Mesendoderm (in vitro differentiated cells): ENCODE measurements at regions not wholly inside any gene's neighbourhood (a gene's known extent, or its start where the extent isn't known, plus 50 kb on each side); places are given as distances from the start of the nearest gene placed in this dataset.
A peak's percentile ranks its signal among the peaks of the same experiment; 100 is the strongest.

Experiments
- DNase-seq: peaks from one replicate; pipeline ENCODE4 v3.0.0; 2013
- H2AK5ac ChIP-seq: 2 replicates; pipeline ENCODE4 v1.6.1; 2013; ENCODE audit warnings: low read length, inconsistent platforms
- H2BK120ac ChIP-seq: 2 replicates; pipeline ENCODE4 v1.6.1; 2013; ENCODE audit warnings: low read depth, mild to moderate bottlenecking, low read length, moderate library complexity, mixed read lengths
- H2BK15ac ChIP-seq: replicated peaks from 2 replicates; pipeline ENCODE4 v1.6.1; 2013; ENCODE audit warnings: low read depth, mild to moderate bottlenecking, moderate library complexity
- H2BK5ac ChIP-seq: 2 replicates; pipeline ENCODE4 v1.6.1; 2013; ENCODE audit warnings: low read length, inconsistent platforms
- H3K18ac ChIP-seq: 2 replicates; pipeline ENCODE4 v1.6.1; 2013; ENCODE audit warnings: mild to moderate bottlenecking, low read length, mixed read lengths
- H3K23ac ChIP-seq: one replicate; pipeline ENCODE4 v1.6.1; 2013; ENCODE audit warnings: low read length
- H3K27ac ChIP-seq: 2 replicates; pipeline ENCODE4 v1.5.1; 2013; ENCODE audit warnings: low read depth, mild to moderate bottlenecking, inconsistent platforms, low read length, moderate library complexity
- H3K27me3 ChIP-seq: 2 replicates; pipeline ENCODE4 v1.6.1; 2013; ENCODE audit warnings: low read length, control low read depth, mild to moderate bottlenecking, inconsistent platforms; ENCODE audit not compliant: insufficient read depth, poor library complexity
- H3K36me3 ChIP-seq: 2 replicates; pipeline ENCODE4 v1.6.1; 2013; ENCODE audit warnings: low read length, inconsistent platforms; ENCODE audit not compliant: control insufficient read depth, insufficient read depth
- H3K4ac ChIP-seq: one replicate; pipeline ENCODE4 v1.6.1; 2013; ENCODE audit warnings: low read depth, mild to moderate bottlenecking, low read length, moderate library complexity
- H3K4me1 ChIP-seq: 2 replicates; pipeline ENCODE4 v1.6.1; 2013; ENCODE audit warnings: low read depth, low read length, inconsistent platforms; ENCODE audit not compliant: control insufficient read depth
- H3K4me2 ChIP-seq: 2 replicates; pipeline ENCODE4 v1.6.1; 2013; ENCODE audit warnings: low read length
- H3K4me3 ChIP-seq: 2 replicates; pipeline ENCODE4 v1.5.1; 2013; ENCODE audit warnings: mild to moderate bottlenecking, low read length
- H3K56ac ChIP-seq: one replicate; pipeline ENCODE4 v1.6.1; 2013; ENCODE audit warnings: low read length
- H3K79me1 ChIP-seq: 2 replicates; pipeline ENCODE4 v1.6.1; 2013; ENCODE audit warnings: low read length, inconsistent platforms
- H3K79me2 ChIP-seq: 2 replicates; pipeline ENCODE4 v1.6.1; 2013; ENCODE audit warnings: mild to moderate bottlenecking, low read length; ENCODE audit not compliant: control insufficient read depth, insufficient read depth
- H3K9ac ChIP-seq: 2 replicates; pipeline ENCODE4 v1.6.1; 2013; ENCODE audit warnings: low read length, inconsistent platforms
- H4K5ac ChIP-seq: one replicate; pipeline ENCODE4 v1.6.1; 2013; ENCODE audit warnings: low read length
- H4K8ac ChIP-seq: one replicate; pipeline ENCODE4 v1.6.1; 2013; ENCODE audit warnings: low read depth, mild to moderate bottlenecking, control low read depth, low read length, moderate library complexity
- WGBS: extraction: QIAGEN DNeasy Blood & Tissue Kit; methylation state at CpG from one replicate; pipeline ENCODE4 v1.1.7; 2013; ENCODE audit warnings: low lambda C conversion rate, missing lambda C conversion rate; ENCODE audit not compliant: insufficient coverage; ENCODE audit errors: extremely low coverage; 5-methylcytosine and 5-hydroxymethylcytosine counted together

DNA sequence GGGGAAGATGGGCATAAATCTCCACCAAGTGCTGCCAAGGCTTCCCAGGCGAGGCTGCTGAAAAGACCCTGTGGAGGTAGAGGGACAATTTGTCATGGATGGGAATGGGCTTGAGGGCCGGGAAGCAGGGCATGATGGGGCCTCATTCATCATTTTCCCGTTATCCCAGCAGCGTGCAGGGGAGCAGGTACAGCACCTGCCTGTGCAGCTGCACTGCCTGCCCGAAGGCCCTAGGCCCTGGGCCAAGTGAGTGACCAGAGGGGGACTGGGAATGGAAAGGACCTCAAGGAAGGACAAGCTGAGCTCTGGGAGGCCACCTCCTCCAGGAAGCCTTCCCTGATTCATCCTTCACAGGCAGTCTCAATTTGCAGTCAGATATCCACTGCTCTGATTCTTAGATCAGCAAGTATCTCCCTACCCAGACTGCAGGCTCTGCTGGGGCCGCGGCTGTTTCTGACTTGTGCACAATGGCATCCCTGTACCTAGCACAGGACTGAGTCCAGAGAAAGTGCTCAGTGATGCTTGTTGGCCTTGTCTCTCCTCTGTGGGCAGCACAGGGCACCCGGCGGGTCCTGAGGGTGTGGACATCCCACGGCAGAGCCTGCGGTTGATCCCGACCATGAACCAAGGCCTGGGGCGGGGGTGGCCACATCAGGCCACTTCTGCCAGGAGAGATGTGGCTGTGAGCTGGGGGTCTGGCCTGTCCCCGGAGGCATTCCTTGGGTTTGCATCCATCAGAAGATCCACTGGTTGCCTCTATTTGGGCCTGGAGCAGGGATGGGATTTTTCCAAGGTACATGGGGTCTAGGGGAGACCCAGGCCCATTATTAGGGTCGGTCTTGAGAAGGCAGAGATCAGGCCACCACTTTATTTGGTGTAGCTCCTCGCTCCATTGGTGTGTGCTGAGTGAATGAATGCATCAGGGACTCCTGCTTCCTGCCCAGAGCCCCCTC lies 167.3 kb upstream of the RTL1 start:
- peaks cover 3% of the 10 kb centered on the region for H3K4me1 ChIP-seq
- H3K27ac ChIP-seq = no peak overlapping the region
- no peak overlapping the region for H2AK5ac ChIP-seq
- no peak overlapping the region for H2BK15ac ChIP-seq
- H4K5ac ChIP-seq = no peak overlapping the region
- H3K4ac ChIP-seq = no peak overlapping the region
- H3K9ac ChIP-seq = no peak overlapping the region
- no CpG with 5 or more reads among the region's 16 CpGs for WGBS
- no peaks in the 10 kb centered on the region for H3K27me3 ChIP-seq
- no peak overlapping the region for H2BK120ac ChIP-seq
- peak overlapping the region; percentile 57 for H3K56ac ChIP-seq
- H4K8ac ChIP-seq = no peak overlapping the region
- H3K4me3 ChIP-seq = no peak overlapping the region
- H3K18ac ChIP-seq = peak overlapping the region; percentile 20
- DNase-seq = no peak
- no peak overlapping the region for H3K4me2 ChIP-seq
- no peaks in the 10 kb centered on the region for H3K79me2 ChIP-seq
- H3K36me3 ChIP-seq = no peaks in the 10 kb centered on the region
- H3K23ac ChIP-seq = no peak overlapping the region
- no peaks in the 10 kb centered on the region for H3K79me1 ChIP-seq
- H2BK5ac ChIP-seq = peak overlapping the region; percentile 37

- Histone ChIP-seq H3K27ac (no peak overlapping the region), H2BK15ac (no peak overlapping the region), H3K23ac (no peak overlapping the region), H3K27me3 (no peaks in the 10 kb centered on the region), H3K9ac (no peak overlapping the region), H3K18ac (no peak overlapping the region), H2BK5ac (peak overlapping the region; percentile 37), H3K56ac (peak overlapping the region; percentile 57), H4K5ac (no peak overlapping the region), H4K8ac (no peak overlapping the region), H3K79me1 (no peaks in the 10 kb centered on the region), H2BK120ac (no peak overlapping the region), H3K4ac (no peak overlapping the region), H3K4me2 (no peak overlapping the region), H3K79me2 (no peaks in the 10 kb centered on the region), H2AK5ac (no peak overlapping the region), H3K4me3 (no peak overlapping the region), H3K4me1 (peaks cover 3% of the 10 kb centered on the region), H3K36me3 (no peaks in the 10 kb centered on the region)
- no peak for DNase-seq
- no CpG with 5 or more reads among the region's 12 CpGs for WGBS
Measured at GRCh38 chr14:101071493-101071906, 168.0 kb upstream of the RTL1 start.

GRCh38 chr14:101072070-101072469 lies 168.5 kb upstream of the RTL1 start:
- H3K79me2 ChIP-seq = no peaks in the 10 kb centered on the region
- H2BK15ac ChIP-seq = no peak overlapping the region
- no peak overlapping the region for H3K4me2 ChIP-seq
- H3K36me3 ChIP-seq = no peaks in the 10 kb centered on the region
- H3K23ac ChIP-seq = no peak overlapping the region
- peak overlapping the region; percentile 15 for H3K18ac ChIP-seq
- no peak for DNase-seq
- no peak overlapping the region for H4K8ac ChIP-seq
- peaks cover 7% of the 10 kb centered on the region for H3K4me1 ChIP-seq
- H2AK5ac ChIP-seq = no peak overlapping the region
- H2BK5ac ChIP-seq = no peak overlapping the region
- H3K79me1 ChIP-seq = no peaks in the 10 kb centered on the region
- H3K27me3 ChIP-seq = no peaks in the 10 kb centered on the region
- no peak overlapping the region for H3K9ac ChIP-seq
- no CpG with 5 or more reads among the region's 10 CpGs for WGBS
- H3K56ac ChIP-seq = peak overlapping the region; percentile 58
- H3K27ac ChIP-seq = peak overlapping the region; percentile 4
- no peak overlapping the region for H4K5ac ChIP-seq
- no peak overlapping the region for H3K4me3 ChIP-seq
- H2BK120ac ChIP-seq = peak overlapping the region; percentile 69
- H3K4ac ChIP-seq = peak overlapping the region; percentile 58

DNA sequence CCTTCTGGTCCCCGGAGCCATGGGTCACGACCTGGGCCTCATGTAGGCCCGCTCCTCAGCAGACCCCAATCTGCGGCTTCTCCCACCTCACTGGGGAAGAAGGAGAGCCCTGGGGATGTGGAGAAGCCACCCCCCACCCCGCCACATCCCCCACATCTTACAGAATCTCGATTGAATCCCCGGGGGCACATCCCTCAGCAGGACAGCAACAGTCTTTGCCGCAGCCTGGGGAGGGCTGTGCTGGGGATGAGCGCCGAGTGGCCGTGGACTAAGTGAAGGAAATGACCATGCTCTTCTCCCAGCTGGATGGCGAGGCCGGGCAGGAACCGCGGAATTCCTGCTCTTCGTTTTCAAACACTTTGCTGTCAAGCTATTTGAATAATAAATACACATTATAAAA lies 169.0 kb upstream of the RTL1 start:
- Histone ChIP-seq H3K9ac (no peak overlapping the region), H3K56ac (peak overlapping the region; percentile 58), H4K5ac (no peak overlapping the region), H2BK120ac (peak overlapping the region; percentile 69), H3K36me3 (no peaks in the 10 kb centered on the region), H2AK5ac (no peak overlapping the region), H2BK15ac (no peak overlapping the region), H3K27ac (peak overlapping the region; percentile 4), H2BK5ac (no peak overlapping the region), H3K4me1 (peaks cover 7% of the 10 kb centered on the region), H3K27me3 (no peaks in the 10 kb centered on the region), H3K4ac (peak overlapping the region; percentile 58), H3K4me2 (no peak overlapping the region), H3K4me3 (no peak overlapping the region), H3K79me2 (no peaks in the 10 kb centered on the region), H3K79me1 (no peaks in the 10 kb centered on the region), H3K18ac (peak overlapping the region; percentile 15), H4K8ac (no peak overlapping the region), H3K23ac (no peak overlapping the region)
- peak; percentile 42 for DNase-seq
- WGBS = no CpG with 5 or more reads among the region's 16 CpGs

DNA sequence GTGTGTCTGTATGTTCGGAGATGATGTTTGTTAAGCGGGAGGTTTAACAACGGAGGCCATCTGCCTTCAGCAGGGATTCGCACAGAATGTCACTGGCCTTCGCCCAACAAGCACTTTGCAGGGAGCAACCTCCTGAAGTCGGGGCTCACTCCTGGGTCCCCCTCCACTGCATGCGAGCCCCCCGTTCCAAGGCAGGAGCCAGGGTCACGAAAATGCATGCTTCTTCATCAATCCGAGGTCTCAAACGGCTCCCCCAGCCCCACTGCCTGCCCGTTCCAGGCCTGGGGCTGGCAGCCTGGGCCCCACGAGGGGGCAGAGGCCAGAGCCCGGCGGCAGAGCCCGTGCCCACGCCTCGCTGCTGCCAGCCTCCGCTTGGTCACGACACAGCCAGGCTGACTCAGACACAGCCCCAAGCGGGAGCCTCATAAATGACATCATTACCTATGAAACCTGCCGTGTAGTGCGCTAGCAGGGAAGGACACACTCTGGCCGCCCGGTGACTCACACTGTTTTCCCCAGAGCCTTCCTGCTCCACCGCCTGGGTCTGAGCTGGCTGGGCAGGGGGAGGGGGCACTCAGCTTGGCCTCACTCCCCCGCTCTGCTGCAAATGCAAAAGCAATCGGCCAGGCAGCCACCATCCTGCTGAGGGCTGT lies 169.5 kb upstream of the RTL1 start:
- H3K18ac ChIP-seq = peak overlapping the region; percentile 51
- peak overlapping the region; percentile 15 for H4K8ac ChIP-seq
- H2BK15ac ChIP-seq = no peak overlapping the region
- H2BK5ac ChIP-seq = peak overlapping the region; percentile 35
- no peak overlapping the region for H4K5ac ChIP-seq
- peak overlapping the region; percentile 84 for H2BK120ac ChIP-seq
- peak overlapping the region; percentile 84 for H3K27ac ChIP-seq
- WGBS = no CpG with 5 or more reads among the region's 28 CpGs
- no peaks in the 10 kb centered on the region for H3K36me3 ChIP-seq
- no peak overlapping the region for H2AK5ac ChIP-seq
- H3K23ac ChIP-seq = no peak overlapping the region
- H3K56ac ChIP-seq = peak overlapping the region; percentile 85
- DNase-seq = peak; percentile 97
- H3K4me2 ChIP-seq = no peak overlapping the region
- H3K79me2 ChIP-seq = no peaks in the 10 kb centered on the region
- H3K27me3 ChIP-seq = no peaks in the 10 kb centered on the region
- H3K4ac ChIP-seq = peak overlapping the region; percentile 58
- peaks cover 7% of the 10 kb centered on the region for H3K4me1 ChIP-seq
- no peaks in the 10 kb centered on the region for H3K79me1 ChIP-seq
- no peak overlapping the region for H3K4me3 ChIP-seq
- H3K9ac ChIP-seq = peak overlapping the region; percentile 41
